Panc1 (cell line): ENCODE measurements at regions not wholly inside any gene's neighbourhood (a gene's known extent, or its start where the extent isn't known, plus 50 kb on each side); places are given as distances from the start of the nearest gene placed in this dataset.

Experiments
- ATAC-seq: fragments of 200-7000 bp; cut with Tn5 transposase; 2 replicates; pipeline ENCODE4 v1.9.1; 2020; ENCODE audit warnings: mild to moderate bottlenecking, moderate library complexity
- BruUV-seq: library from RNA; stranded (reverse); fragments of 400-500 nt; replicated peaks from 2 replicates; lab custom pipeline; 2021; lab: Mats Ljungman, UMichigan
- CTCF ChIA-PET: fragments of 300-600 bp; sonication (Branson Sonifier 250); formaldehyde crosslinking; loops from one replicate; lab custom pipeline; 2022; ENCODE audit warnings: antibody characterized with exemption; lab: Charles Lee
- POLR2A ChIA-PET: fragments of 300-600 bp; sonication (Branson Sonifier 250); formaldehyde crosslinking; loops from one replicate; lab custom pipeline; 2022; ENCODE audit warnings: antibody characterized with exemption; lab: Charles Lee
- DNase-seq: peaks from one replicate; pipeline ENCODE4 v3.0.0-alpha.2; 2010; ENCODE audit warnings: low read depth, low spot score
- H3K27ac ChIP-seq: 2 replicates; pipeline ENCODE4 v1.5.1; 2011; ENCODE audit warnings: mild to moderate bottlenecking, low read length, inconsistent platforms
- H3K27me3 ChIP-seq: fragments of 200-500 bp; sonication (Bioruptor generic); 2 replicates; pipeline ENCODE4 v1.6.0; 2014; ENCODE audit warnings: low read length, inconsistent platforms; ENCODE audit not compliant: control insufficient read depth, insufficient read depth
- H3K36me3 ChIP-seq: fragments of 200-500 bp; sonication (Bioruptor generic); 2 replicates; pipeline ENCODE4 v1.5.1; 2014; ENCODE audit warnings: inconsistent platforms, mild to moderate bottlenecking, low read length, moderate library complexity; ENCODE audit not compliant: control insufficient read depth, insufficient read depth
- H3K4me1 ChIP-seq: 2 replicates; pipeline ENCODE4 v1.5.1; 2011; ENCODE audit warnings: inconsistent platforms, mild to moderate bottlenecking, low read length, moderate library complexity; ENCODE audit not compliant: control insufficient read depth, insufficient read depth
- H3K4me3 ChIP-seq, 2 experiments: 2 replicates each; pipeline ENCODE4 v1.5.1; 2011 to 2012; ENCODE audit warnings: low read depth in 2 of 2, low read length in 2 of 2, mild to moderate bottlenecking in 2 of 2, inconsistent platforms in 1 of 2, moderate library complexity in 1 of 2
- H3K9me3 ChIP-seq: fragments of 200-500 bp; sonication (Bioruptor generic); 2 replicates; pipeline ENCODE4 v1.5.1; 2014; ENCODE audit warnings: low read depth, mild to moderate bottlenecking, inconsistent platforms, low read length, moderate library complexity; ENCODE audit not compliant: control insufficient read depth, insufficient read depth
- POLR2AphosphoS5 ChIP-seq: IDR thresholded peaks from 2 replicates; pipeline ENCODE4 v1.6.1; 2012; ENCODE audit warnings: mild to moderate bottlenecking, low read depth, low read length, moderate library complexity
- REST ChIP-seq, 2 experiments: IDR thresholded peaks; 2 replicates each; pipeline ENCODE4 v1.6.1; 2011 to 2012; ENCODE audit warnings: low read depth in 2 of 2, control low read depth in 1 of 2, low read length in 1 of 2, mild to moderate bottlenecking in 1 of 2, moderate library complexity in 1 of 2; ENCODE audit not compliant: insufficient read depth in 1 of 2
- SIN3A ChIP-seq: IDR thresholded peaks from 2 replicates; pipeline ENCODE4 v1.6.1; 2012; ENCODE audit warnings: low read depth, mild to moderate bottlenecking, low read length, moderate library complexity, borderline replicate concordance; ENCODE audit not compliant: insufficient read depth
- TCF7L2 ChIP-seq: IDR thresholded peaks from 2 replicates; pipeline ENCODE4 v1.6.1; 2011; ENCODE audit warnings: mild to moderate bottlenecking, low read depth, low read length, inconsistent platforms
- in situ Hi-C: cut with HindIII; loops from 2 replicates; pipeline ENCODE4 v1.10.0; 2016; ENCODE audit warnings: low sequenced_read_pairs, low pct_unique_long_range_greater_than_20kb
- intact Hi-C: fragments of 100-400 bp; cut with micrococcal nuclease; formaldehyde crosslinking; loops from one replicate; pipeline ENCODE4 v1.10.0; 2022; ENCODE audit not compliant: unreplicated experiment
- TF ChIP-seq, protein P1 (sequence below): fragments of 450-650 bp; IDR thresholded peaks from 2 replicates; pipeline ENCODE4 v1.5.1; 2017; ENCODE audit warnings: mild to moderate bottlenecking

DNA sequence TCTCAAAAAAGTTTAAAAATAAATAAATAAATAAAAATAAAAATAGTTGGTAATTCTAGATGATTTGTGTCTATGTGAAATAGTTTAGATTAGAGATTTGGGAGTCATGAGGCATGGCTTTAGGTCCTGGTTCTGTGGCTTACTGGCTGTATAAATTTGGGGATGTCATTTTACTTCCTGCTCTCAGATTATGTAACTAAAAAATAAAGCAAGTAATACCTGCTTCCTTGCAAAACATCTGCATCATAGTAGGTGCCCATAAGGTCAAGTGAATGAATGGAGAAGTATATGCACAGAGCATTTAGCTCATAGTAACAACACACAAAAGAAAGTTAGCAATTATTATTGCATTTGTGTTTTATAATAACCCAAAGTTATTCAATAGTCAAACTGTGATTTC, 287.7 kb upstream of the TLE4 start:
- Histone ChIP-seq H3K36me3 (no peaks in the 10 kb centered on the region), H3K4me3 (no peak overlapping the region), H3K9me3 (no peaks in the 10 kb centered on the region), H3K27ac (no peak overlapping the region), H3K4me1 (no peaks in the 10 kb centered on the region), H3K27me3 (no peaks in the 10 kb centered on the region)
- ATAC-seq: no peak
- intact Hi-C loops (no loop called here), in situ Hi-C loops (no loop called here)
- no peak for TF ChIP-seq POLR2AphosphoS5
- no peak for TF ChIP-seq TCF7L2
- no peak for TF ChIP-seq REST (IDR thresholded peaks at IDR 0.05; ENCODE audit: insufficient read depth in 1 of 2, low read depth in 2 of 2, low read length in 1 of 2)
- TF ChIP-seq, protein P1, sequence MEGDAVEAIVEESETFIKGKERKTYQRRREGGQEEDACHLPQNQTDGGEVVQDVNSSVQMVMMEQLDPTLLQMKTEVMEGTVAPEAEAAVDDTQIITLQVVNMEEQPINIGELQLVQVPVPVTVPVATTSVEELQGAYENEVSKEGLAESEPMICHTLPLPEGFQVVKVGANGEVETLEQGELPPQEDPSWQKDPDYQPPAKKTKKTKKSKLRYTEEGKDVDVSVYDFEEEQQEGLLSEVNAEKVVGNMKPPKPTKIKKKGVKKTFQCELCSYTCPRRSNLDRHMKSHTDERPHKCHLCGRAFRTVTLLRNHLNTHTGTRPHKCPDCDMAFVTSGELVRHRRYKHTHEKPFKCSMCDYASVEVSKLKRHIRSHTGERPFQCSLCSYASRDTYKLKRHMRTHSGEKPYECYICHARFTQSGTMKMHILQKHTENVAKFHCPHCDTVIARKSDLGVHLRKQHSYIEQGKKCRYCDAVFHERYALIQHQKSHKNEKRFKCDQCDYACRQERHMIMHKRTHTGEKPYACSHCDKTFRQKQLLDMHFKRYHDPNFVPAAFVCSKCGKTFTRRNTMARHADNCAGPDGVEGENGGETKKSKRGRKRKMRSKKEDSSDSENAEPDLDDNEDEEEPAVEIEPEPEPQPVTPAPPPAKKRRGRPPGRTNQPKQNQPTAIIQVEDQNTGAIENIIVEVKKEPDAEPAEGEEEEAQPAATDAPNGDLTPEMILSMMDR: no peak
- no peak for TF ChIP-seq SIN3A
- no peak for DNase-seq
- BruUV-seq: no TSS peak
- POLR2A ChIA-PET: no interaction called here
- CTCF ChIA-PET: no interaction called here

DNA sequence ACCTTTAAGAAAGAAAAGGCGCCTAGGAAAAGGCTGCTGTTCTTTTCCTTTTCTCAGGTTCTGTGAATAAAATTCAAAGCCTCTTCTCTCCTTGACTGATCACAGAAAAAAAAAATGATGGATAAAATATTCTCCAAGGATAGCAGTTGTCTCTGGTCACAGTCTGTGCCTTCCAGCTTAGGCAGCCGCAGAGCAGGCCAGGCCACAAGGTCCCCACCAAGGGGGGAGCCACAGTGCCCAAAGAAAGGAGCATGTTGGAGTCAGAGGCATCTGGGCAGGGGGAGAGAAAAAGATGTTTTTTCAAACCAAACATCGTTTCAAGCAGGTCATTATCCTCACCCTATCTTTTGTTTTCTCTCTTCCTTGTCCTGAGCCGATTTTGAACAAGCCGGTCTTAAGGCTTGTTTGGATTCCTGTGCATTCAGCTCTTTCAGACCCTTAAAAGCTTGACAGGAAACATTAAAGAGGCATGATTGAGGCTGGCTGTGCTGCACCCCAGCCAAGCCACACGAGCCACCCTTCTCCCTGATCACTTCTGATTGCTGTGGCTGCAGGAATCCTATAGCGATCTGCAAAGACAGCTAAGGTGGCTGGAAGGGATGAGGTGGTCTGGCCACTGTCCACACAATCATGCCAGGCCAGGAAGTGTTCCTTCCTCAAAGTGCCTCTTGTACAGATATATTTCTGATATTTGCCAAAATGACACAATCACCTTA, 284.6 kb upstream of the TLE4 start:
- ChIA-PET POLR2A (no interaction called here), CTCF (no interaction called here)
- H3K27me3 ChIP-seq: no peaks in the 10 kb centered on the region
- no peaks in the 10 kb centered on the region for H3K4me1 ChIP-seq
- TF ChIP-seq TCF7L2 (no peak), REST (IDR thresholded peaks at IDR 0.05; ENCODE audit: insufficient read depth in 1 of 2, low read depth in 2 of 2, low read length in 1 of 2) (no peak), POLR2AphosphoS5 (no peak), SIN3A (no peak)
- TF ChIP-seq, protein P1: no peak
- H3K27ac ChIP-seq: no peak overlapping the region
- intact Hi-C loops (no loop called here), in situ Hi-C loops (no loop called here)
- no peak overlapping the region for H3K4me3 ChIP-seq
- H3K9me3 ChIP-seq: no peaks in the 10 kb centered on the region
- no peaks in the 10 kb centered on the region for H3K36me3 ChIP-seq
- no TSS peak for BruUV-seq
- no peak for ATAC-seq
- no peak for DNase-seq
